ENCODE measurements at regions not wholly inside any gene's neighbourhood (a gene's known extent, or its start where the extent isn't known, plus 50 kb on each side); places are given as distances from the start of the nearest gene placed in this dataset.

GRCh38 chr3:152719264-152719663, 115.7 kb upstream of the P2RY1 start:
- no peak for DNase-seq (ENCODE audit: low spot score)

- no peak for DNase-seq (ENCODE audit: low spot score)
Observed at GRCh38 chr3:152720951-152721718, 113.8 kb upstream of the P2RY1 start.

- no peak for DNase-seq (ENCODE audit: low spot score)
Observed at GRCh38 chr3:152724270-152724669, 110.7 kb upstream of the P2RY1 start.

- no peak for DNase-seq (ENCODE audit: low spot score)
Observed at GRCh38 chr3:152728231-152728980, 106.5 kb upstream of the P2RY1 start.

GRCh38 chr3:152729906-152730305, 105.0 kb upstream of the P2RY1 start:
- no peak for DNase-seq (ENCODE audit: low spot score)

- DNase-seq (ENCODE audit: low spot score): no peak
Observed at GRCh38 chr3:152731511-152731910, 103.4 kb upstream of the P2RY1 start.

GRCh38 chr3:152733584-152734119, 101.3 kb upstream of the P2RY1 start:
- DNase-seq (ENCODE audit: low spot score): no peak

GRCh38 chr3:152737021-152737908, 97.7 kb upstream of the P2RY1 start:
- DNase-seq (ENCODE audit: low spot score): no peak

GRCh38 chr3:152738656-152739055, 96.3 kb upstream of the P2RY1 start:
- no peak for DNase-seq (ENCODE audit: low spot score)

DNA sequence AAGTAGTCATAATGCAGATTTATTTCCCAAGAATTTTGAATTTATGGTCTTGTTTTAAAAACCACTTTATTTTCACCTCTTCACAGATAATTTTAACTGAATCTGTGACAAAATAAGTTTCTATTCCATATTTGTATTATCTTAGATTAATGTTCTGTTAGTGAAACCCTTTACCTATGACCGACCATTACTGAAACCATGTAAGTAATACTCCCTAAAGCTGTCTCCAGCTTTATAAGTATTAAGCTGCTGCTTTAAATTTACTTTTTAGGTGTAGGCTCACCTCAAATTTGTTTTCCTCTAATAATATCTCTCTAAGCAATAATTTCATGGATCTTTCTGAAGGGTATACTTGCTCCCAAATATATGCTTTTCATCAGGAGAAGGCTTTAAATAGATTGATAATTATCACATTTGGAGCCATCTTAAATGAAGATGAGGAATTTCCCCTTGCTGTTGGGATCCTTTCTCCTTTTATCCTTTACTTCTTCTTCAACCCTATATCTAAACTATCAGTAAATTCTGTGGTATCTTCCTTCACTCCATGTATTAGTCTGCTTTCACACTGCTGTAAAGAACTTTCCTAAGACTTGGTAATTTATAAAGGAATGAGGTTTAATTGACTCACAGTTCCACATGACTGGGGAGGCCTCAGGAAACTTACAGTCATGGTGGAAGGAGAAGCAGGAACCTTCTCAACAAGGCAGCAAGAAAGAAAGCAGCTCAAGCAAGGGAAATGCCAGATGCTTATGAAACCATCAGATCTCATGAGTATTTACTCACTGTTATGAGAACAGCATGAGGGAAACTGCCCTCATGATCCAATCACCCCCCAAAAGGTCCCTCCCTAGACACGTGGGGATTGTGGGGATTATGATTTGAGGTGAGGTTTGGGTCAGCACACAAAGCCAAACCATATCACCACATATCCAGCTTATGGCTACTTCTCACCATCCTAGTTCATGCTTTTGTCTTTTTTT, 92.3 kb upstream of the P2RY1 start:
- no peak for DNase-seq (ENCODE audit: low spot score)

- no peak for DNase-seq (ENCODE audit: low spot score)
Observed at GRCh38 chr3:152745646-152746045, 89.3 kb upstream of the P2RY1 start.

GRCh38 chr3:152754303-152754702, 80.6 kb upstream of the P2RY1 start:
- no peak for DNase-seq (ENCODE audit: low spot score)

- no peak for DNase-seq (ENCODE audit: low spot score)
Observed at GRCh38 chr3:152756807-152757206, 78.1 kb upstream of the P2RY1 start.

DNA sequence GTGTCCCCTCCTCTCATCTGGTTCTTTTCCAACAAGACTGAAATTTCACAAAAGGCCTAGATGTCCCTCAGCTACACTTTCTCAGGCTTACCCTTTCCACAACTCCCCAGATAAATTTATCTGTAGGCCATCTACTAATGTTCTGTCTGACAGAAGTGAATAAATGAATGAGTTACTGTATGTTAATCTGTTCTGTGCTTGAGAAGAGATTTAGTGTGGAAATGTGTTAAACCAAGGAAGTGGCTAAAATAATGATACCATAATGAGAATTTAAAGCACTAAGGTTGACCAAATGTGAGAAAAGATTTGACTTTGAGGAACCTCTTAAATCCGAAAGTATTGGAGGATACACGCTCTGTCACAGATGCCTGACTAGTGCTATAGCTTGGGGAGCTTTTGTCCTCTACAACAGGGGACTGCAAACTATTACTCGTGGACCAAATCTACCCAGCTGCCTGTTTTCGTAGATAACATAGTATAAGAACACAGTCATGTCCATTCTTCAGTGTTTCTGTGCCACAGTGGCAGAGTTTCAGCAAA, 74.8 kb upstream of the P2RY1 start:
- no peak for DNase-seq (ENCODE audit: low spot score)

DNA sequence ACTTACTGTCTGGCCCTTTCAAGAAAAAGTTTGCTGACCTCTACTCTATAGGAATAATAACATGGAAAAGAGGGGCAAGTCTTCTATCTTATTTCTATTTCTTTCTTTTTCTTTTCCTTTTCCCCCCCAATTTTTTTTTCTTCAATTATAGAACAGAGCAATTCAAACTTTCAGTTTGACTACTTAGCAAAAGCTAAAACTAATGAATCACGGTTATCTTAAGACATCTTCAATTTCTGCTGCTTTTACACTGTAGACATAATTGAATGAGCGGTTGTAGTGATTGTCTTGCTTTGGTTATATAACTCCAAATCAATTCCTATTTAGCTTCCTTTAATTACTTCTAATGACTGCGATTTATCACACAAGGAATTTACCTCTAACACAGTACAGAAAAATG, 74.3 kb upstream of the P2RY1 start:
- DNase-seq (ENCODE audit: low spot score): no peak

DNA sequence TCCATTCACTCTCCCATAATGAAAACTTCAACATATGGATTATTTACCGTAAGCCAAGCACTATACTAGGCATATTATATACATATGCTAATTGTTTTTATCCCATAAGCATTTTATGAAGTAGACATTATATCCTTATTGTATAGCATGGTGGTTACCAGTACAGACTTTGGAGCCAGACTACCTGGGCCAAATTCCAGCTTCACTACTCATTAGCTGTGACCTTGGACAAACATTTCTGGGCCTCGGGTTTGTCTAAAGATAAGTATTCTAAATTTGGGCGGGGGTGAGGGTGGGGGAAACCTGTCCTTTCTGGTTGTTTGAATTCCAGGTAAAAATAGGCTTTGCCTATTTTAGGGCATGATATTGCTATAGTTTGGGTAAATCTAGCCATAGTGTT, 66.5 kb upstream of the P2RY1 start:
- DNase-seq (ENCODE audit: low spot score): no peak

DNA sequence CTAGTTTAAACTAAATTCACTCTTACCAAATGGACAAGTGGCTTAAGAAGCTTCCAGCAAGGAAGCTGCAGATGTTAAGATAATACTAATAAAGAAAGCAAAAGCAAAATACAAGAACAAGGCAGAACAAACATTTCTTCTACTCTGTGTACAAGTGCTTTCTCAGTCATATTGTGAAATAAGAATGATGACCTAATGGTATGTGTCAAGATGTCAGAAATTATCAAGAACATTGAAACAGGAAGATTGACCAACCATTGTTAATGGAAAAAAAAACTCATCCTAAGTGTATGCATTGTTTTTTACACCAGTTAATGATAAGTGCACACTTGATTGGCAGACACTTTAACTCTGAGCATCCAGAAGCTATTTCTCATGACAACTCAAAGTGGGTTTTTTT, 65.4 kb upstream of the P2RY1 start:
- no peak for DNase-seq (ENCODE audit: low spot score)

DNA sequence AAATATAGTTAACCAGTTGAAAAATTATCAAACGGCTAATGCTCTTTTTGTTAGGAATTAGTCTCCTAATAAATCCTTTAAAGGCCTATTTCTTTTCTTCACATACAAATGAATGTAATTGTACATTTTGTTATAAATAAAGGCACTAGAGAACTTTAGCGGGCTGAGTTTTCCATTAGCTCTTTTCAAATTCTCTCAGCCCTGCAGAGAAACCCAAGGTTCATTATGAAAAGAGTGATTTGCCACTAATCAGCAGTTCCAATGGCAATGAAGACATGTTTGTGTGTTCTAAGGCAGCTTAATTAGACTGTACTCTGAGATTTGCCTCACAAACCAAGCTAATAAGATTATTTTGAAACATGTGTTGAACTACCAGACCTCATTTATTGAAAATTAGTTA, 64.6 kb upstream of the P2RY1 start:
- DNase-seq (ENCODE audit: low spot score): no peak

GRCh38 chr3:152771120-152771519, 63.8 kb upstream of the P2RY1 start:
- DNase-seq (ENCODE audit: low spot score): no peak

DNA sequence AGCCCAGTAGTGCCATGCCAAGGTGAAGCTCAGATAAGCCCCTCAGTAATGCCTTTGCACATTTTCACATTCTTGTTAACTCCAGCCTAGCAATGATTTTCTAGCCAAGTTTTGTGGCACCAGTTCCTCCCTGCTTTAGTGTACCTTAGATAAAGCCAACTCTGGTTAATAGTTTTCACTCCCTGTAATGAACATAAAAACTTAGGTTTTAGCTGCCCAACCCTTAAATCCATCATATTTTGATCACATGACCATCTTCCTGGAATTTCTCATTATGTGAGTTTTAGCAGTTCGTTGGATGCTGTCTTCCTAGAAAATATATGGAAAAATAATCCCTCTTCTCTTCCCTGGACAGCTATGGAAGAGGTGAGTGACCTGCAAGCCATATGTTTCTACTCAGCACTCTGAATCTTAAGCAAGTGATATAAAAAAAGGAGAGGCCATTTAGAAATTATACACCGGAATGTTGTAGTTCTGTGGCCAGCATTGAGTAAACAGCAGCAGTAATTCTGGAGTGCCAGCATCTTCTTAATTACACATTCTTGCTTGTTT, 62.2 kb upstream of the P2RY1 start:
- DNase-seq (ENCODE audit: low spot score): no peak

- no peak for DNase-seq (ENCODE audit: low spot score)
Observed at GRCh38 chr3:152773633-152774032, 61.3 kb upstream of the P2RY1 start.

All from CD4-positive, alpha-beta T cell treated with Interleukin-6 at 100 ng/mL for 8 hours (primary cell).